Fibroblast of pulmonary artery (primary cell): ENCODE measurements at regions not wholly inside any gene's neighbourhood (a gene's known extent, or its start where the extent isn't known, plus 50 kb on each side); places are given as distances from the start of the nearest gene placed in this dataset.

ENCODE experiments used
- DNase-seq: peaks from one replicate; pipeline ENCODE4 v3.0.0-alpha.2; 2010; ENCODE audit warnings: low read depth
- H3K4me3 ChIP-seq: replicated peaks from 2 replicates; pipeline ENCODE4 v1.5.1; 2011; ENCODE audit warnings: low read depth, mild to moderate bottlenecking, control low read depth, low read length, moderate library complexity
- TF ChIP-seq, protein P1 (sequence below): IDR thresholded peaks from 2 replicates; pipeline ENCODE4 v1.5.1; 2011; ENCODE audit warnings: mild to moderate bottlenecking, control low read depth, low read length, inconsistent platforms; ENCODE audit errors: missing control alignments

DNA sequence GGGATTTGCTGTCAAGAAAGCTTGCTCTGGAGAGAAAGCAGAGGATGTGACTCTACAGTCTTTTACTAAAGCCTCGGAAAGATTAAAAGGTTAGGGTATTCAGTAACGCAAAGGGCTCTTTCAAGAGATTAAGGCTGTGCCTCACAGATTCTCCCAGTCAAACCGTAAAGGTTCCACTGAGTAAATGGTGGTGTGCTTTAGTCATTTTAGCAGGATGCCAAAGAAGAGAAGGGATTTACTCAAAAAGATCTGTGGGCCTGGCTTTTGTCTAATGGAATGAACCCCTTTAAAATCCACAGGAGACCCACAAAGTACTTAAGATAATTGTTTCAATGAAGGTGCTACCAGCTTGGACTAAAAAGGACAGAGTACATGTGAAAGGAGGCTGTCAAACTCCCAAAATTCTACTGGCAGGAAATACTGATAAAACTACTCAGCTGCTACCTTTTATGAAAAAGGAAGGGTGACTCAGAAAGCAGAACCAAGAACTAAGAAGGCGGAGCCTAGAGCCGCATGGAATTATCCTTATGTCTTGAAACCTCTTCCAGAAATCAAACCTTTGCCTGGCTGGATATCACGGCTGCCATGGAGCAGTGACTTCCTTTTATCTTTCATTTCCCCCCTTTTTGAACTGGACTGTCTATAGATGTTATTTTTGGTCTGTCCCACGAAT is 670.2 kb upstream of the ZEB2 start:
- DNase-seq: peak; percentile 46
- TF ChIP-seq, protein P1, sequence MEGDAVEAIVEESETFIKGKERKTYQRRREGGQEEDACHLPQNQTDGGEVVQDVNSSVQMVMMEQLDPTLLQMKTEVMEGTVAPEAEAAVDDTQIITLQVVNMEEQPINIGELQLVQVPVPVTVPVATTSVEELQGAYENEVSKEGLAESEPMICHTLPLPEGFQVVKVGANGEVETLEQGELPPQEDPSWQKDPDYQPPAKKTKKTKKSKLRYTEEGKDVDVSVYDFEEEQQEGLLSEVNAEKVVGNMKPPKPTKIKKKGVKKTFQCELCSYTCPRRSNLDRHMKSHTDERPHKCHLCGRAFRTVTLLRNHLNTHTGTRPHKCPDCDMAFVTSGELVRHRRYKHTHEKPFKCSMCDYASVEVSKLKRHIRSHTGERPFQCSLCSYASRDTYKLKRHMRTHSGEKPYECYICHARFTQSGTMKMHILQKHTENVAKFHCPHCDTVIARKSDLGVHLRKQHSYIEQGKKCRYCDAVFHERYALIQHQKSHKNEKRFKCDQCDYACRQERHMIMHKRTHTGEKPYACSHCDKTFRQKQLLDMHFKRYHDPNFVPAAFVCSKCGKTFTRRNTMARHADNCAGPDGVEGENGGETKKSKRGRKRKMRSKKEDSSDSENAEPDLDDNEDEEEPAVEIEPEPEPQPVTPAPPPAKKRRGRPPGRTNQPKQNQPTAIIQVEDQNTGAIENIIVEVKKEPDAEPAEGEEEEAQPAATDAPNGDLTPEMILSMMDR: no peak
- no peak overlapping the region for H3K4me3 ChIP-seq

DNA sequence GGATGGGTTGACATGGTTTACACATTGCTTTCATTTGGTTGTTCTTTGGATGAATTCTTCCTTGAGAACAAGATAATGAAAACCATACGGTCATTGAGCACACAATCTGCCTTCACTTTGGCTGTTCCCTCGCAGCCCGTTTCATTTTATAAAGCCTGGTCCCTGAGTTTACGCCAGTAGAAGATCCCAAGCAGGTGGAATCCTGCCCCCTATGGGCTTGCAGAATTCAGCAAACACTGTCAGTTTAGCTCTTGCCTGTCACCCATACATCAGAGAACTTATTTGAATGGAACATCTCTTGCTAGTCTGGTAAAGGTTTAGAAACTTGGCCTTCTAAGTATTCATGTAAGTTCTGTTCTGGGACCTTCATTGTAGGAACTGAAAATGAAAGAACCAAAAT is 666.4 kb upstream of the ZEB2 start:
- DNase-seq: no peak
- TF ChIP-seq, protein P1: no peak
- no peak overlapping the region for H3K4me3 ChIP-seq

DNA sequence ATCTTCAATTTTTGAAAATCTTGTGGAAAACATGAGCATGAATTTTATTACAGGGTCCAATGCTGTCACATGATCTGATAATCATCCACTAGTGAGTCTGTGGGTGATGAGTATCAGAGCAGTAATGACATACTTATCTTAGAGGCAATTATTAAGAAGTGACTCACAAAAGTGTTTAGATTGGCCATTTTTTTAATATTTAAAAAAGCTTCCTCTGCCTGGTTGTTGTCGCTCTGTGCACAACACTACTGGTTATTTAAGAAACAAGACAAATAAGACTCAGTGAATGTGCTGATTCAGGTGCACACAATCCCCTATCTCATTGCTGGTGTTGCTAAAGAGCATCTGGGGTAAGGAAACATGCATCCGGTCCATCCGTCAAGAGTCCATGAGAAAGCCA is 665.8 kb upstream of the ZEB2 start:
- TF ChIP-seq, protein P1: no peak
- no peak overlapping the region for H3K4me3 ChIP-seq
- DNase-seq: no peak

DNA sequence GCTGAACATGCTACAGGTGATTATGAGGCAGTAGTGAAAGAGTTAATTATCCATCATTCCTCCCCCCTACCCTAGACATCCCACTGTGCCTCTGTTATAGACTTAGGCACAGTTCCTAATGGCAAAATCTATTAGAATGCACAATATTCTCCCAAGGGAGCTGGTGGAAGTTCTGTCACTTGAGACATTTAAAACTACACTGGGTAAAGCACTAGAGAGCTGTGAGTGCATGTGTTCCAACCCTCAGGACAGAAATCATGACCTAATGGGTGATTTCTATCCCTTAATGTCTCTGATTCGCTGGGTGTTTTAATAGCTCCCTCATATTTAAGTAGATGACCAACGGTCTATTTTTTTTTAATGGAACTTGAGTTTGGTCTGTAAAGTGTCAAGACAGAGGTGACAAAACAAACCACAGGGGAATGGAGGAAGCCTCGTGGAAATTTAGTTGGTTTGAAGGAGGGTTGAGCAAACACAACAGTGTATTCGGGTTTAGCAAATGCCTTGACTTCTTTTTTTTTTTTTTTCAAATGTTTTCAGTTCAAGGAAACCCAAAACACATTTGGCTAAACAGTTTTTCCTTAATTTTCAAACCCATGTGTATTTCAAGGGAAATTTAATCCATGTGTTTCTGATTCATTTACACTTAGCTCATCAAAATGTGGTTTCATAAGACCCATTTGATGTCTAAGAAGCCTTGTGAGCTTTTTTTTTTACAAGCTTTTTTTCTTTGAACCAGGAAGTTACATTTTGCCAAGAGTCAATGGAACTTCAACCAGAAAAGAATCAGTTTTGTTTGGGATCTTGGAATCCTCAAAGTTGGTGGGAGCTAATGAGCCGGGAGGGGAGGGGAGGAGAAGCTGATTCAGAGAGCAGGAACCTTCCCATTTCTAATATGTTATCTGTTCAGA is 665.1 kb upstream of the ZEB2 start:
- no peak overlapping the region for H3K4me3 ChIP-seq
- DNase-seq: no peak
- TF ChIP-seq, protein P1: no peak

DNA sequence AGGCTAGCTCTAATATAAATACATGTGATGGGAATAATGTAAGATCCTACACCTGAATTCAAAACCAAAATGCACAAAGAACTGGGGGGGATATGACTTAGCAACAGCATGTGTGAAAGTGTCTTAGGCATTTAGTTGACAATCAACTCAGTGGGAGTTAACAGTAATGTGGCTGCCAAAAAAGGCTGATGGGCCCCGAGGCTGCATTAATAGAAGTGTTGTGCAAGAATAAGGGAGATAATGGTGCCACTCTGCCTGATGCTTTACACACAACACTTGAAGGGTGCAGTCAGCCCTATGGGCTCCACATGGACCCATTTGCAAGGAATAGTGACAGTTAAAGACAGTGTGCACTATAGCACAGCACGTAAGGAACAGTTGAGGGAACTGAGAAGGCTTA is 649.4 kb upstream of the ZEB2 start:
- TF ChIP-seq, protein P1: no peak
- DNase-seq: no peak
- no peak overlapping the region for H3K4me3 ChIP-seq

DNA sequence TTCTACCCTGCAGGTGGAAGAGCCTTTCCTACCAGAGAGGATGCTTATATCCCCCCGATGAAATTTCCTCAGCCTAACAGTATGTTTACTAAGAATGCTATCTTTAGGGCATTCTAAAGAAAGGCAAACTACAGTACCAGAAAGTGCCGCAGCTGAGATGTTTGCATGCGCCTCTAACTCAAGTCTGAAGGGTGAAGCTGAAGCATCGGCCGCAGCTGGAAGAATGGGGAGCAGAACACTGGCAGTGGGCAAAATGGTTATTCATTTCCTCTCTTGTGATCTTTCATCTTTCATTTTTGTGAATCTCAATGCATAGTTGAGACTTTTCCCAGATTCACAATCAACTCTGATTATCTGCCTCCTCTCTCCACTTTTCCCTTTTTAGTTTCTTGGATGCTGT is 648.2 kb upstream of the ZEB2 start:
- no peak overlapping the region for H3K4me3 ChIP-seq
- TF ChIP-seq, protein P1: no peak
- DNase-seq: no peak
